Gastrocnemius medialis (tissue), 4 donors: ENCODE measurements at regions not wholly inside any gene's neighbourhood (a gene's known extent, or its start where the extent isn't known, plus 50 kb on each side); places are given as distances from the start of the nearest gene placed in this dataset.
"Not testable (repeated sequence)": the region's sequence is repeated elsewhere in the genome, so short reads cannot be mapped to it uniquely, and the experiment has no call there.

Experiments
- ATAC-seq, 2 donors: fragments of 150-250 bp; one replicate each; pipeline ENCODE4 v1.9.1; 2016
- DNase-seq, 2 donors: peaks; one replicate each; pipeline ENCODE4 v3.0.0-alpha.2; 2019
- H3K27ac ChIP-seq, 4 donors: fragments of 200-600 bp; sonication (generic); 1 replicate in 1 of 4; 2 replicates in 3 of 4; pipeline ENCODE4 v1.5.1; 2016 to 2018; ENCODE audit warnings: mild to moderate bottlenecking in 2 of 4, moderate library complexity in 1 of 4
- H3K27me3 ChIP-seq, 3 donors: fragments of 200-600 bp; sonication (generic) in 2 of 3; 1 replicate in 1 of 3; 2 replicates in 2 of 3; pipeline versions ENCODE4 v1.5.1 to v1.6.0; 2016 to 2019; ENCODE audit warnings: mild to moderate bottlenecking in 1 of 3, moderate library complexity in 1 of 3
- H3K36me3 ChIP-seq, 2 donors: fragments of 200-600 bp; sonication (generic) in 1 of 2; one replicate each; pipeline ENCODE4 v1.5.1; 2017 to 2018
- H3K4me1 ChIP-seq, 2 donors: fragments of 200-600 bp; sonication (generic) in 1 of 2; one replicate each; pipeline ENCODE4 v1.5.1; 2016 to 2017; ENCODE audit warnings: mild to moderate bottlenecking in 2 of 2
- H3K4me3 ChIP-seq, 4 donors: fragments of 200-600 bp; sonication (generic) in 3 of 4; 1 replicate in 1 of 4; 2 replicates in 3 of 4; pipeline ENCODE4 v1.5.1; 2016 to 2019; ENCODE audit warnings: mild to moderate bottlenecking in 2 of 4
- H3K9me3 ChIP-seq, 3 donors: fragments of 200-600 bp; sonication (generic) in 2 of 3; 1 replicate in 1 of 3; 2 replicates in 2 of 3; pipeline ENCODE4 v1.5.1; 2016 to 2019
- POLR2A ChIP-seq, 2 donors: fragments of 450-650 bp; IDR thresholded peaks; one replicate each; pipeline ENCODE4 v1.6.1; 2017; ENCODE audit warnings: antibody characterized with exemption in 2 of 2, mild to moderate bottlenecking in 2 of 2, moderate library complexity in 2 of 2
- in situ Hi-C, 4 donors: fragments of 200-750 bp; cut with MboI; loops; one replicate each; pipeline versions ENCODE4 v1.15.0 to v1.8.0; 2017; ENCODE audit warnings: low sequenced_read_pairs in 4 of 4
- intact Hi-C: fragments of 100-400 bp; cut with DNase I; formaldehyde crosslinking; loops from one replicate; pipeline ENCODE4 v1.15.1; 2023; ENCODE audit warnings: low total_unique reads
- TF ChIP-seq, protein P1 (sequence below), 5 experiments: fragments of 450-650 bp in 3 of 5; fragments of 200-600 bp in 2 of 5; sonication (generic) in 2 of 5; IDR thresholded peaks in 4 of 5; conservative IDR thresholded peaks in 1 of 5; 1 replicate in 4 of 5; 2 replicates in 1 of 5; pipeline ENCODE4 v1.5.1; 2016 to 2019; ENCODE audit warnings: antibody characterized with exemption in 5 of 5, mild to moderate bottlenecking in 3 of 5, moderate library complexity in 3 of 5

DNA sequence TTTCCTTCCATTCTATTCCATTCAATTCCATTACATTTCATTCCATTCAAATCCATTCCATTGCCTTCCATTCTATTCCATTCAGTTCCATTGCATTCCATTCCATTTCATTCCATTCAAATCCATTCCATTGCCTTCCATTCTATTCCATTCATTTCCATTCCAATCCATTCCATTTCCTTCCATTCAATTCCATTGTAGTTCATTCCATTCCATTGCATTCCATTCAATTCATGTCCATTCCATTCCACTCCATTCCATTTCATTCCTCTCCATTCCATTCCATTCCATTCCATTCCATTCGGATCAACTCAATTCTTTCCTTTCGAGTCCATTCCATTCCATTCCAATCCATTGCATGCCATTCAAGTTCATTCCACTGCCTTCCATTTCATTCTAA lies 1128.3 kb downstream of the RPIA start:
- intact Hi-C loops, result no loop called here

DNA sequence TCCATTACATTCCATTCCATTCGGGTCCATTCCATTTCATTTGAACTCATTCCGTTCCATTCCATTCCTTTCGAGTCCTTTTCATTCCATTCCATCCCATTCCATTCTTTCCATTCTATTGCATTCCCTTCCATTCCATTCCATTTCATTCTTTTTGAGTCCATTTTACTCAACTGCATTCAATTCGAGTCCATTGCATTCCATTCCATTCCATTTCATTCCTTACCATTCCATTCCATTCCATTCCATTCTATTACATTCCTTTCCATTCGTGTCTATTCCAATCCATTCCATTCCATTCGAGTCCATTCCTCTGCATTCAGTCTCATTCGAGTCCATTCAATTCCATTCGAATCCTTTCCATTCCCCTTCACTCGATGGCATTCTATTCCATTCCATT lies 1128.8 kb downstream of the RPIA start:
- H3K9me3 ChIP-seq, result peaks cover 0 to 14% (median 3%) of the 10 kb centered on the region in 3 donors
- DNase-seq, result no peak
- H3K27ac ChIP-seq, result no peak overlapping the region
- in situ Hi-C loops, result no loop called here
- no peaks in the 10 kb centered on the region for H3K4me1 ChIP-seq
- H3K4me3 ChIP-seq, result peak overlapping the region in 1 of 4 donors; percentile 9
- no peaks in the 10 kb centered on the region for H3K36me3 ChIP-seq
- no peak for ATAC-seq
- no peaks in the 10 kb centered on the region for H3K27me3 ChIP-seq
- intact Hi-C loops, result no loop called here
- TF ChIP-seq, protein P1, sequence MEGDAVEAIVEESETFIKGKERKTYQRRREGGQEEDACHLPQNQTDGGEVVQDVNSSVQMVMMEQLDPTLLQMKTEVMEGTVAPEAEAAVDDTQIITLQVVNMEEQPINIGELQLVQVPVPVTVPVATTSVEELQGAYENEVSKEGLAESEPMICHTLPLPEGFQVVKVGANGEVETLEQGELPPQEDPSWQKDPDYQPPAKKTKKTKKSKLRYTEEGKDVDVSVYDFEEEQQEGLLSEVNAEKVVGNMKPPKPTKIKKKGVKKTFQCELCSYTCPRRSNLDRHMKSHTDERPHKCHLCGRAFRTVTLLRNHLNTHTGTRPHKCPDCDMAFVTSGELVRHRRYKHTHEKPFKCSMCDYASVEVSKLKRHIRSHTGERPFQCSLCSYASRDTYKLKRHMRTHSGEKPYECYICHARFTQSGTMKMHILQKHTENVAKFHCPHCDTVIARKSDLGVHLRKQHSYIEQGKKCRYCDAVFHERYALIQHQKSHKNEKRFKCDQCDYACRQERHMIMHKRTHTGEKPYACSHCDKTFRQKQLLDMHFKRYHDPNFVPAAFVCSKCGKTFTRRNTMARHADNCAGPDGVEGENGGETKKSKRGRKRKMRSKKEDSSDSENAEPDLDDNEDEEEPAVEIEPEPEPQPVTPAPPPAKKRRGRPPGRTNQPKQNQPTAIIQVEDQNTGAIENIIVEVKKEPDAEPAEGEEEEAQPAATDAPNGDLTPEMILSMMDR (IDR thresholded peaks at IDR 0.05 in 4 of 5, conservative IDR thresholded peaks at IDR 0.05 in 1 of 5), result no peak
- no peak for TF ChIP-seq POLR2A (IDR thresholded peaks at IDR 0.05)

More for the DNA sequence above, 1128.3 kb downstream of the RPIA start:
- no peak for TF ChIP-seq POLR2A (IDR thresholded peaks at IDR 0.05)
- Histone ChIP-seq H3K27me3 (no peaks in the 10 kb centered on the region), H3K4me1 (no peaks in the 10 kb centered on the region), H3K27ac (no peak overlapping the region), H3K9me3 (peaks cover 0 to 14% (median 3%) of the 10 kb centered on the region in 3 donors), H3K4me3 (peak overlapping the region in 1 of 4 donors; percentile 9), H3K36me3 (no peaks in the 10 kb centered on the region)
- no peak for ATAC-seq
- no peak for DNase-seq
- in situ Hi-C loops, result no loop called here

DNA sequence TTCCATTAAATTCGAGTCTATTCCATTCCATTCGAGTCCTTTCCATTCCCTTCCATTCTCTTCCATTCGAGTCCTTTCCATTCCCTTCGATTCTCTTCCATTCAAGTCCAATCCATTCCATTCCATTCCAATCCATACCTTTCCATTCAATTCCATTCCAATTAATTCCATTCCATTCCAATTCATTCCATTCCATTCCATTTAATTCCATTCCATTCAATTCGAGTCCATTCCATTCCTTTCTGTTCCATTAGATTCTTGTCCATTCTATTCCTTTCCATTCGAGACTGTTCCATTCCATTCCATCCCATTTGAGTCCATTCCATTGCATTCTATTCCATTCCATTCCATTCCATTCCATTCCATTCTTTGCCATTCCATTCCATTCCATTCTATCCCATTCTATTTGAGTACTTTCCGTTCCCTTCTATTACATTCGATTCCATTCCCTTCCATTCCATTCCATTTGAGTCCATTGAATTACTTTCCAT lies 1130.0 kb downstream of the RPIA start:
- Histone ChIP-seq H3K4me3 (no peak overlapping the region), H3K9me3 (peaks cover 0 to 14% (median 3%) of the 10 kb centered on the region in 3 donors), H3K27ac (no peak overlapping the region), H3K36me3 (no peaks in the 10 kb centered on the region), H3K4me1 (no peaks in the 10 kb centered on the region), H3K27me3 (no peaks in the 10 kb centered on the region)
- TF ChIP-seq POLR2A (IDR thresholded peaks at IDR 0.05), result no peak
- TF ChIP-seq, protein P1 (IDR thresholded peaks at IDR 0.05 in 4 of 5, conservative IDR thresholded peaks at IDR 0.05 in 1 of 5), result no peak
- in situ Hi-C loops, result no loop called here
- intact Hi-C loops, result no loop called here
- ATAC-seq (no peak), DNase-seq (no peak)

DNA sequence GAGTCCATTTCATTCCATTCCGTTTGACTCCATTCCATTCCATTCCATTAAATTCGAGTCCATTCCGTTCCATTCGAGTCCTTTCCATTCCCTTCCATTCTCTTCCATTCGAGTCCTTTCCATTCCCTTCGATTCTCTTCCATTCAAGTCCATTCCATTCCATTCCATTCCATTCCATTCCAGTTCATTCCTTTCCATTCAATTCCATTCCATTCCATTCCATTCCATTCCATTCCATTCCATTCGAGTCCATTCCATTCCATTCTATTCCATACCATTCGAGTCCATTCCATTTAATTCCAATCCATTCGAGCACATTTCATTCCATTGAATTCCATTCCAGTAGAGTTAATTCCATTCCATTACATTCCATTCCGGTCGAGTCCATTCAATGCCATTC lies 1130.9 kb downstream of the RPIA start:
- H3K27me3 ChIP-seq, H3K27ac ChIP-seq, DNase-seq, ATAC-seq, intact Hi-C loops, H3K4me3 ChIP-seq, H3K4me1 ChIP-seq, in situ Hi-C loops, H3K36me3 ChIP-seq: not testable (repeated sequence)
- peaks cover 0 to 14% (median 3%) of the 10 kb centered on the region in 3 donors for H3K9me3 ChIP-seq

- intact Hi-C loops, result no loop called here
These were observed 1132.1 kb downstream of the RPIA start for GRCh38 chr2:89823556-89823955.

More at GRCh38 chr2:89823556-89823955, 1132.1 kb downstream of the RPIA start:
- in situ Hi-C loops, result no loop called here
- no peaks in the 10 kb centered on the region for H3K4me1 ChIP-seq
- no peak overlapping the region for H3K4me3 ChIP-seq
- H3K27ac ChIP-seq, result no peak overlapping the region
- no peaks in the 10 kb centered on the region for H3K27me3 ChIP-seq
- H3K36me3 ChIP-seq, result no peaks in the 10 kb centered on the region
- no peak for DNase-seq
- TF ChIP-seq, protein P1 (IDR thresholded peaks at IDR 0.05 in 4 of 5, conservative IDR thresholded peaks at IDR 0.05 in 1 of 5), result no peak
- TF ChIP-seq POLR2A (IDR thresholded peaks at IDR 0.05), result no peak
- H3K9me3 ChIP-seq, result peaks cover 0 to 10% (median 3%) of the 10 kb centered on the region in 3 donors
- ATAC-seq, result no peak
